Thyroid gland (tissue), 4 donors: ENCODE measurements at regions not wholly inside any gene's neighbourhood (a gene's known extent, or its start where the extent isn't known, plus 50 kb on each side); places are given as distances from the start of the nearest gene placed in this dataset.

Source experiments
- POLR2A ChIP-seq, 2 donors: fragments of 450-650 bp; IDR thresholded peaks; one replicate each; pipeline ENCODE4 v1.6.1; 2017; ENCODE audit warnings: antibody characterized with exemption in 2 of 2, mild to moderate bottlenecking in 2 of 2, moderate library complexity in 1 of 2
- TF ChIP-seq, protein P1 (sequence below), 6 experiments: fragments of 200-600 bp in 3 of 6; fragments of 450-650 bp in 3 of 6; sonication (generic) in 3 of 6; IDR thresholded peaks; one replicate each; pipeline ENCODE4 v1.5.1; 2016 to 2019; ENCODE audit warnings: antibody characterized with exemption in 6 of 6, mild to moderate bottlenecking in 2 of 6, inconsistent platforms in 1 of 6, moderate library complexity in 1 of 6

DNA sequence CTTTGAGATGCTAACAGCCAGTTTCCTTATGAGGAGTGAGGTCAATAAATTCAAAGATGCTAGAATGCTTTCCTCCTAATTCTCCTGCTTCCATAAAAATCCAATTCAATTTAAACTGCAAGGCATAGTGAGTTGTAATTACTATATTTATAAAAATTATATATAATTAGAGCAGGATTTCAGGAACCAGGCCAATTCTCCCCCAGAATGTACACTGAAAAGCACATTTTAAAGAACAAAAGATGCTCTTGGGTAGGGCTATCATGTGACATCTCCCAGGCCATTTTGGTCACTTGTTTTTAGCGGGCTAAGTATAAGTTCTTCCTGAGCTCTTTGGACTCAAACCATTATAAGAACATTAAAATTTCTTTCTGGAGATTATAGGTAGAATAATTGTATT, 195.7 kb upstream of the KCNG1 start:
- TF ChIP-seq, protein P1, sequence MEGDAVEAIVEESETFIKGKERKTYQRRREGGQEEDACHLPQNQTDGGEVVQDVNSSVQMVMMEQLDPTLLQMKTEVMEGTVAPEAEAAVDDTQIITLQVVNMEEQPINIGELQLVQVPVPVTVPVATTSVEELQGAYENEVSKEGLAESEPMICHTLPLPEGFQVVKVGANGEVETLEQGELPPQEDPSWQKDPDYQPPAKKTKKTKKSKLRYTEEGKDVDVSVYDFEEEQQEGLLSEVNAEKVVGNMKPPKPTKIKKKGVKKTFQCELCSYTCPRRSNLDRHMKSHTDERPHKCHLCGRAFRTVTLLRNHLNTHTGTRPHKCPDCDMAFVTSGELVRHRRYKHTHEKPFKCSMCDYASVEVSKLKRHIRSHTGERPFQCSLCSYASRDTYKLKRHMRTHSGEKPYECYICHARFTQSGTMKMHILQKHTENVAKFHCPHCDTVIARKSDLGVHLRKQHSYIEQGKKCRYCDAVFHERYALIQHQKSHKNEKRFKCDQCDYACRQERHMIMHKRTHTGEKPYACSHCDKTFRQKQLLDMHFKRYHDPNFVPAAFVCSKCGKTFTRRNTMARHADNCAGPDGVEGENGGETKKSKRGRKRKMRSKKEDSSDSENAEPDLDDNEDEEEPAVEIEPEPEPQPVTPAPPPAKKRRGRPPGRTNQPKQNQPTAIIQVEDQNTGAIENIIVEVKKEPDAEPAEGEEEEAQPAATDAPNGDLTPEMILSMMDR (IDR thresholded peaks at IDR 0.05), result no peak
- TF ChIP-seq POLR2A (IDR thresholded peaks at IDR 0.05), result no peak
